ENCODE measurements at regions not wholly inside any gene's neighbourhood (a gene's known extent, or its start where the extent isn't known, plus 50 kb on each side); places are given as distances from the start of the nearest gene placed in this dataset.

DNA sequence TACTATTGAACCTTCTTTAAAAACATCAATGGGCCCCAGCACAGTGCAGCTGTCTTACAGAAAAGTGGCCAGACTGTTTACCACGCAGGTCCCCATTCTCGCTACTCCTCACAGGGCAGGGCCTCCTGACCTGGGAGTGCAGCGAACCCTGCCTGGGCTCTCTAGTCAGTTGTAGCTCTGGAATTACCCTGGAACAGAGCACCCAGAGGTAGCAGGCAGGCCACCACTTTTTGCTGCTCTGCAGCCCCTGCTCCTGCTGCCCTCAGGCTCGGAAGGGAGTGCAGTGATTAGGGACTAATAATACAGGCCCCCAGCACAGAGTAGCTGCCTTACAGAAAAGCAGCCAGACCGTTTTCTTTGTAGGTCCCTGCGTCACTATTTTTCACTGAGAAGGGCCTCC lies 1563.0 kb downstream of the SUCLG1 start:
- TF ChIP-seq YY1 (IDR thresholded peaks at IDR 0.05; ENCODE audit: insufficient read depth, insufficient read length) (no peak), ZNF274 (IDR thresholded peaks at IDR 0.05; ENCODE audit: low read depth, low read length) (no peak)

Measured in NT2/D1 (cell line).